GM18517 (cell line): ENCODE measurements at regions not wholly inside any gene's neighbourhood (a gene's known extent, or its start where the extent isn't known, plus 50 kb on each side); places are given as distances from the start of the nearest gene placed in this dataset.
"Not testable (repeated sequence)": the region's sequence is repeated elsewhere in the genome, so short reads cannot be mapped to it uniquely, and the experiment has no call there.

Experiments
- ATAC-seq: cut with Tn5 transposase; IDR thresholded peaks from one replicate; pipeline ENCODE4 v1.9.1; 2021; ENCODE audit warnings: mild to moderate bottlenecking, moderate library complexity; ENCODE audit not compliant: unreplicated experiment

DNA sequence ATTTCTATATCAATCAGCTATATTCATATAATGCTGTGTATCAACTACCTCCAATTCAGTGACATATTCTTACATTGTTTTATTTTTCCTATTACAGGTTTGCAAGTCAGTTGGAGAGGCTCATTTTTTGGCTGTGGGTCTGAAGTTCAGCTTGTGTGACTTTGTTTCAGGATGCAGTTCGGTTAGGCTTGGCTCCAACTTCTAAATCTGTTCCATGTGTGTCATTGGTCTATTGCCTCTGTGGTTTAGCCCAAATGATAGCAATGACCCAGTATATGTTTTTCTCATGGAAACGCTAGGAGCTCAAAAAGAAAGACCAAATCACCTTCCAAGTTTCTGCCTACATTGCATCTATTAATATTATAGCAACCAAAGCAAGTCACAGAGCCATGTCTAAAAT, 848.6 kb upstream of the LRFN5 start:
- ATAC-seq, result no peak

DNA sequence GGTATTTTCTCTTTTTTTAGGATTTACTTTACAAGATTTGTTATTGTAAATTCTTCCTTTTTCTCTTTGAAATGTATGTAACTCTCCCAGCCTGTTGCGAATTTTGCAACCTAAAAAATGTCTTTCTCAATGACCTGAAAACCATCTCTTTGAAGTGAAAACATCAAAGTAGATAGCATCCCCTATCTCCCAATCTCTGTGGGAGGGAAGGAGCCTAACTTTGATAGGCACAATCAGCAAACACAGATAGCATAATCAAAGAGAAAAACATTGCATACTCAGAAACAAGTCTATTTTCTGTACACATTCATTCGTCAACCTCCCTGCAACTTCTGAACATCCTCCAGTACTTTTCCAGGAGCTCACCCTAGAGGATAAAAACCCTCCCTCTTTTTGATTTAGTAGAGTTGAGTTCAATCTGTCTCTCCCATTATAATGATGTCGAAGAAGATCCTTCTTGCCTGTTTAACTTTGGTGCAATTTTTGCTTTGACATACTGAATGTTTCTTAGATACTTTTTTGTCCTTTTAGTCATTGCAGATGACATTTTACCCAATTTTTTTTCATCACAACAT, 849.2 kb upstream of the LRFN5 start:
- no peak for ATAC-seq

DNA sequence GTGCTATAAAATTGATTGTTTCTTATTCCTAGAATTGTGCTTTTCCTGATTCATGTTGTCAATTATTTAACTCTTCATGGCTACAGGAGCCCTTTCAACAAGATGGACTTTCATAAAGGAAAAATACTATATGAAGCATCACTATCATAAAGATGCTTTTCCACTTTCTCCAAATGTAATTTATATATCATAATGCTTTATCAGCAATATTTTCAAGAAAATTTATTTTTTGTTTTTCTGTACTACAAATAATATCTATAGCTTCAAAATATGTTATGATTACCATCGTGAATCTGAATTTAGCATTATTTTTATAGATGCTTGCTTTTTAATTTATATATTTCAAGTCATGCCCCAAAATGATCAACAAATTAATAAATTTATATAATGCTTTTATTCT, 873.5 kb upstream of the LRFN5 start:
- ATAC-seq, result no peak

DNA sequence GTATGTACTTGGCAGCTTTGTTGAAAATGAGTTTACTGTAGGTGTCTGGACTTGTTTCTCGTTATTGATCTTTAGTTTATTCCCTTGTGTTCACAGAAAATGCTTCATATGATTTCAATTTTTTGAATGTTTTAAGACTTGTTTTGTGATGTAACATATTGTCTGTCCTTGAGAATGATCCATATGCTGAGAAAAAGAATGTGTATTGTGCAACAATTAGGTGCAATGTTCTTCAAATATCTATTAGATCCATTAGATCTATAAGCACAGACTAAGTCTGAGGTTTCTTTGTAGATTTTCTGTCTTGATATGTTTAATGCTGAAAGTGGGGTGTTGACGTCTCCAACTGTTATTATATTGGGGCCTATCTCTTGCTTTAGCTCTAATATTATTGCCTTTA, 879.6 kb upstream of the LRFN5 start:
- no peak for ATAC-seq

DNA sequence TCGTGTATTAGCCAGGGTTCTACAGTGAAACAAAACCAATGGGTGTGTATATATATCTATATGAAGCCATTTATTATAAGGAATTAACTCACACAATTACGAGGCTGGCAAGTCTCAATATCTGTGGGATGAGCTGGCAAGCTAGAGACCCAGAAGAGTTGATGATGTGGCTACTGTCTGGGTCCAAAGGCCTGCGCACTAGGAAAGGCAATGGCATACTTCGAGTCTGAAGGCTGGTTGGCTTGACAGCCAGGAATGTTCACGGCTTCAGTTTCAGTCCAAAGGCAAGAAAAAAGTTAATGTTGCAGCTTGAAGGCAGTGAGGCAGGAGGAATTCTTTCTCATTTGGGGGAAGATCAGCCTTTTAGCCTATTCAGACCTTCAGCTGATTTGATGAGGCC, 893.3 kb upstream of the LRFN5 start:
- no peak for ATAC-seq

DNA sequence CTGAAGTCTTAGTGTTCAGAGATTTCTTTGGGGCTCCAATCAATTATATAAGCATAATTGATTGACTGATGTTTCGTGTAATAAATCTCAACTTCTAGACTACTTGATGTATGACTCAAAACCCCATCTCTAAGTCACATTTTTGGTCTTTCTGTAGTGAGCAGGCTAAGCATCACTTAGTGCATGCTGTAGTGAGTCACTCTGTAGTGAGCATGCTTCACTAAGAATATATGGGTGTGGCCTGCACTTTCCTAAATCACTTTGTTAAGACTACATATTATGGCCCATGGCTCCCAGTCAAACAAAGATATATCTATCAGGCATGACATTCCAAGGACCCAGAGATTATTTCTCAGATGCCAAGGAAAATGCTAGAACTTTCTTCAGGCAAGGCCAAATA, 909.4 kb upstream of the LRFN5 start:
- no peak for ATAC-seq

DNA sequence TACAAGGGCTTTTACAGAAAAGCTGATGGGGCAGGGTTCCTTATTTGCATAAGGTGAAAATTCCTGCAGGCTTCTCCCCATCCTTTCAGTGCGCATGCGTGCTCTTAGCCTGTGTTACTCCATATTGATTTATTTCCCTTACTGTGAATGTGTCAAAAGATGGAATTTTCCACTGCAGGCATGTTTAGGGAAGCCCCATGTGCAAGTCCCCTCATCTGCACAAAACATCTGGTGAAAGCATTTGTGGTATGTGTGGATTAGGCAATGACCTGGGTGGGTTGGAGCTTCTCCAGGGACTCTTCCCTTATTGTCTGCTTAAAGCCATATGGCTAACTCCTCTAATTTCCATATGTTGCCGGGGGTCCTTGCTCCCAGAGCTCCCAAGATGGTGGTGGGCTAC, 912.7 kb upstream of the LRFN5 start:
- ATAC-seq, result no peak

DNA sequence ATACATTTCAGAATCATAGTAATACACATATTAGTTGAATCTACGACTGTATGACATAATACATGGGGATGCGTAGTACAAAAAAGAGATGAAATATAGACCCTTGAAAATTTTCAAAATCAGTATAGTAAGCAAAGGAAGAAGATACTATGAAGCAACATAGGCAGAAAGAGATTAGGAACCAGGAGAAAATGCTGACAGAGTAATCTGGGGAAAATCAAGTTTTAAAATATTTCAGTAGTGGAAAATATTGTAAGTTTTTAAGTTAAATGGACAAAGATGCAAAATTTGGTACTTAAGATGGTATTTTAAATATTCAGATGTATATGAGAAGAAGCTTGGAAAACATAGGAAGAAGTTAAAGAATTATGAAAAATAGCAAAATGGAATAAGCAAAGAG, 915.6 kb upstream of the LRFN5 start:
- ATAC-seq, result no peak

DNA sequence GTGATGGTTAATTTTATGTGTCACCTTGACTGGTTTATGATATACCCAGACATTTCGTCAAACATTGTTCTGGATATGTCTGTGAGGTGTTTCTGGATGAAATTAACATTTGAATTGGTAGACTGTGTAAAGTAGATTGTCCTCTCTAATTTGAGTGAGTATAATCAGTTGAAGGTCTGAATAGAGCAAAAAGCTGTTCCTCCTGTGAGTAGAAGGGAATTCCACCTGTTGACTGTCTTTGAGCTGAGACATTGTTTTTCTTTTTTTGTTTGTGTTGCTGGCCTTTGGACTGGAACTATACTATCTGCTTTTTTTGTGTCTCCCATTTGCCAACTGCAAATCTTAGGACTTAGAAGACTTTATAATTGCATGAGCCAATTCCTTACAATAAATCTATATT, 920.9 kb upstream of the LRFN5 start:
- no peak for ATAC-seq

DNA sequence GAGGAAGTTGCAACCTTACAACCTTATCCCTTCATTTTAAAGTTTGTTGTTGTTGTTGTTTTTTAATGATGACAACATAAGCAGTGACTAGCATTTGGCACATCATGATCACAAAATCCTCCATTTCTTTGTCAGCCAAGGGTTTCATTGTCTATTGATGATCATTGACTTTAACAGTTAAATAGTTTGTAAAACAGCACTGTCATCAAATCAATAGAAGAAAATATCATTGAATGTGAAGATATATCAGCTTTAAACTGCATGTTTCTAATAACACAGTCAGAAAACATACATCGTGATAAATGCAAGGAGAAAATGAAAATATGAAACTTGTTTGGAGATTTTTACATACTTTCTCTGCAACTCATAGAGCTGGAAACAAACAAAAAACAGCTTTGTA, 922.3 kb upstream of the LRFN5 start:
- ATAC-seq, result no peak

DNA sequence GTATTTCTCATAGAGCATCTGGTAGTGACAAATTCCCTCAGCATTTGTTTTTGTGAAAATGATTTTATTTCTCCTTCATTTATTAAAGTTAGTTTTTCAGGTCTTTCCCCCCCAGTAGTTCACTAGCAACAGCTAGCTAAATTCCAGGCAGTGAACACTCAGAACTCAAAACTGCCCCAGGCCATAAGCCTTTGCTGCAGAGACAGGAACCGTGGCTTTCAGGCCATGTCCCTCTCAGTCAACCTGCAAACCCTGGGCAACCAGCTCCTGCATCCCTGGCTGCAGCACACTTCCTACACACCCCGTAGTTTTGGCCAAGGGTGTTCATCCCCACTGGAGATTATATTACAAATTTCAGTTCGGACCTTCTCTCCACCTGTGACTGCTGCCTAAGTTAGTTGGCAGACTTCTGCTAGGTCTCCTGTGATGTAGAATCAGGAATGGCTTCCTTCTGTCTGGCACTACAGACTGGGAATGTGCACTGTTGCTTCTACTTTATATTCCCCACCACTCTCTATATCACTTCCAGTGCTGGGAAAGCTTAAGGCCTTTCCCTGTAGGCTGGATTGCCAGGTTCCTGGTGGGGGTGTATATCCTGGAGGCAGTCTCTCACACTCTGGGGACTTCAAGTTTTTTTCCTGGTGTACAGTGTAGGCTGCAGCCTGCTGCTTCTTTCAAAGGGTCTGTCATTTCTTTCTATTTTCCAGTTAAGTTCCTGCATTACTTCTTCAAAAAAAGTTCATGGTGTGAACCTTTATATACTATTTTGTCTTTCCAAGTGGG, 924.4 kb upstream of the LRFN5 start:
- ATAC-seq, result no peak

DNA sequence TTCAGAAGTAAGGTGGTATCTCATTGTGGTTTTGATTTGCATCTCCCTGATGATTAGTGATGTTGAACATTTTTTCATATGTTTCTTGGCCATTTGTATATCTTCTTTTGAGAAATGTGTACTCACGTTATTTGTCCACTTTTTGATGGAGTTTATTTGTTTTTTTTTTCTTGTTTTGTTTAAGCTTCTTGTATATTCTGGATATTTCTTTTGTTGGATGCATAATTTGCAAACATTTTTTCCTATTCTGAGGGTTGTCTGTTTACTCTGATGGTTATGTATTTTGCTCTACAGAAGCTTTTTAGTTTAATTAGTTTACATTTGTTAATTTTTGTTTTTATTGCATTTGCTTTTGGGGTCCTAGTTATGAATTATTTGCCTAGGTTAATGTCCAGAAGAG, 927.4 kb upstream of the LRFN5 start:
- ATAC-seq, result no peak

DNA sequence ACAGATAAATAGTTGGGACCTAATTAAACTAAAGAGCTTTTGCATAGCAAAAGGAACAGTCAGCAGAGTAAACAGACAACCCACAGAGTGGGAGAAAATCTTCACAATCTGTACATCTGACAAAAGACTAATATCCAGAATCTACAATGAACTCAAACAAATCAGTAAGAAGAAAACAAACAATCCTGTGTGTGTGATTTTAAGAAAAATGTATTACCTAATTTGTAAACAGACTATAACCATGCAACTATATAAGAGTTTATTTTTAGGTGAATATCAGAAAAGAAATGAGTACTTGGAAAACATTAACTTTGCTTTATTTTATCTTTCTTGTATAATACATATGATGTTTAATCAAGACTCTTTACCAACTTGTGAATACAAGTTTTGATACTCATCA, 929.5 kb upstream of the LRFN5 start:
- not testable (repeated sequence) for ATAC-seq

DNA sequence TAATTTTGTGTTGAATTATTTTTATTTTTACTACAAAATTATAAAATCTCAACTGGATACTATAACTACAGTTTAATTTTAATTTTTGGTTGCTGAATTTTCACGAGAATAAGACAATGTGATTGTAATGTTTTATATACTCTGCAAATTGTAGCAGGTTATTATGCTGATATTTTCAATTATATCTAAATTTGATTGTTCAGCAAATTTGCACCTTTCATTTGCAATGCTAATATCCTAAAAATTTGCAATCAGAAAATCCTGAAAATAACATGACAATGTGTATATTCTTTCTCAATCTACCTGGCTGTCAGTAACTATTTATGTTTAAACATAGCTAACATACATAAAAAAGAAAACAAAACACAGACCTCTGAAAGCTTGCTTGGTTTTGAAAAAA, 932.2 kb upstream of the LRFN5 start:
- no peak for ATAC-seq

DNA sequence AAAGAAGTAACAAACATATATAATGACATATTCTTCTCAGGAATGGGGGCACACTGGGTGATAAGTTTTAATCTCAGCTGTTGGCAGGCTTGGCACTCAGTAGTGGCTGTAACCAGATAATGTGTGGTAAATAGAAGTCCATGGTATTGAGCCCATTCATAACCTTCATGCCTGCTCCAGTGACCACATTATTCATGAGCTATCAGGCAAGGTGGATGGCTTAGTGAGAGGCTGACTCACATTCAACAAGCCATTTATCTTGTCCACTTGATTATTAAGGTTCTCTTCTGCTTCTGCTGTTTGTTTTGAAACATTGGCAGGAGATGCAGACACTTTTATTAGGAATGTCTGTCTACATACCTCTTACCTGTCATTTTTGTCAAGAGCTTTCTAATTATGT, 950.4 kb upstream of the LRFN5 start:
- no peak for ATAC-seq

DNA sequence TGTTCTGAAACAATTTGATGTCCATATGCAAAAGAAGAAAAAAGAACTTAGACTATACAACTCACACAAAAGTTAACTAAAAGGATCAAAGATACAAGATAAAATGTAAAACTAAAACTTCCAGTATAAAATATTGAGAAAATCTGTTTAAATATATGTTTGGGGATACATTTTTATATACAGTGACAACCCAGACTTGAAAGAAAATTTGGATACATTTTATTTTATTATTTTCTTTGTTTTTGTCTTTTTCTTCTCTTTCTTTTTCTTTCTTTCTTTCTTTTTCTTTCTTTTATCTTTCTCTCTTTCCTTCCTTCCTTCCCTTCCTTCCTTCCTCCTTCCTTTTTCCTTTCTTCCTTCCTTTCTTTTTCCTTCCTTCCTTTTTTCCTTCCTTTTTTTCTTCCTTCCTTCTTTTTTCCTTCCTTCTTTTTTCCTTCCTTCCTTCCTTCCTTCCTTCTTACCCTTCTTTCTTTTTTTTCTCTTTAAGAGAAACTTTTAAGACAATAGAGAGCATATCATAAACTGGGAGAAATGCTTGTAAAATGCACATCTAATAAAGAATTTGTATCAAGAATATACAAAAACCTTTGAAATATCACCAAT, 954.5 kb upstream of the LRFN5 start:
- no peak for ATAC-seq

DNA sequence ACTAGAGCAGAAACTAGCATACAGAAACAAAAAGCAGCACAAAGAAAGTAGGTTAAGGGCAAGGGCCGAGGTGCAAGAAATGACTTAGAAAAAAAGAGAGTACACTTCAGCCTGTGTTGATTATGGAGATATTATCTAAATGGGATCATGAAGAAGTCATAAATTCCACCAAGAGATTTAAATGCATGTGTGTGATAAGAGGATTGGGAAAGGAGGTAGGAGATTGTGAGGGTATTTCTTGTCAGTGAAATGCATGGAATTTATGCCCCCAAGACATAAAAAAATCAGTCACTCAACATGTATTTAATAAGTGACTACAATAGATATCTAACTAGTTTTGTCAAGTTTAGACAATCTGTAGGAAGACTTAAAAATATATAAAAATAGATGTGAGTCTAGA, 976.2 kb upstream of the LRFN5 start:
- ATAC-seq, result no peak

DNA sequence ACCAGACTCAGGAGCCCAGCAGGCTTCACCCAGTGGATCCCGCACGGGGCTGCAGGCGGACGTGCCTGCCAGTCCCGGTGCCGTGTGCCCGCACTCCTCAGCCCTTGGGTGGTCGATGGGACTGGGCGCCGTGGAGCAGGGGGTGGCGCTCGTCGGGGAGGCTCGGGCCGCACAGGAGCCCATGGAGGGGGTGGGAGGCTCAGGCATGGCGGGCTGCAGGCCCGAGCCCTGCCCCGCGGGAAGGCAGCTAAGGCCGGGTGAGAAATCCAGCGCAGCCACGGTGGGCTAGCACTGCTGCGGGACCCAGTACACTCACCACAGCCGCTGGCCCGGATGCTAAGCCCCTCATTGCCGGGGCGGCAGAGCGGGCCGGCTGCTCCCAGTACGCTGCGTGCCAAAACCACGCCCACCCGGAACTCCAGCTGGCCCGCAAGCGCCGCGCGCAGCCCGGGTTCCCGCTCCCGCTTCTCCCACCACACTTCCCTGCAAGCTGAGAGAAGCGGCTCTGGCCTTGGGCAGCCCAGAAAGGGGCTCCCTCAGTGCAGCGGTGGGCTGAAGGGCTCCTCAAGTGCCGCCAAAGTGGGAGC, 977.0 kb upstream of the LRFN5 start:
- not testable (repeated sequence) for ATAC-seq

DNA sequence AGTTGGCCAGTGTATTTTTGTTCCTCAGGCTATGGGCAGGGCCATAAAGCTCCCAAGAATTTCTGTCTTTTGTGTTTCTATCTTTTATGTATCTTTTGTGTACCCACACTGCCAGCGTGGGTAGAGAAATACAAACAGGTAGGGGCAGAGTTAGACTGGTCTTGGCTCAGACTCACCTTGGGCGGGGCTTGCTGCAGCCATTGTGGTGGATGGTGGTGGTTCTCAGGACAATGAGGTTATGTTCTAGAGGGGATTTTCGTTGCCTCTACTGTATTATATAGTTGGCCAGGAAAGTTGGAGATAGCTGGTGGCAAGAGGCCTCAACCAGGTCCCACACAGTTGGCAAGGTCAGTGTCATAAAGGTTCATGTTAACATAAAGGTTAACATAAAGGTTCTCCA, 977.5 kb upstream of the LRFN5 start:
- no peak for ATAC-seq

DNA sequence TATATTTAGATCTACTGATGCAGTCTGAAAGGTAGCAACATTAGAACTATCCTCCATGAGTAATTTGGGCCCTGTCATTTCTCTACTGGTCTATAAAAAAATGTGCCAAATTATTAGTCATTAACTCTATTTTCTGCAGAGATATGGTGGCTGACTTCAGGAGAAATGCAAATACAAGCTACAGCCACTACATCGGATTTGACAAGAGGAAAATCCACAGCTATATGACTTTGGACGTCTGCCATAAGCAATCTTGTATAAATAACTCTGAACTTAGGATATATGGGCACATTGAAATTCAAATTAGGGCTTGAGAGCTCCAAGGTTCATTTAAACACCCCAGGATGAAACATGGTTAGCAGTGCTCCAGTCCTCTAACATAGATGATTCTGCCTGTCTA, 983.0 kb upstream of the LRFN5 start:
- ATAC-seq, result no peak

DNA sequence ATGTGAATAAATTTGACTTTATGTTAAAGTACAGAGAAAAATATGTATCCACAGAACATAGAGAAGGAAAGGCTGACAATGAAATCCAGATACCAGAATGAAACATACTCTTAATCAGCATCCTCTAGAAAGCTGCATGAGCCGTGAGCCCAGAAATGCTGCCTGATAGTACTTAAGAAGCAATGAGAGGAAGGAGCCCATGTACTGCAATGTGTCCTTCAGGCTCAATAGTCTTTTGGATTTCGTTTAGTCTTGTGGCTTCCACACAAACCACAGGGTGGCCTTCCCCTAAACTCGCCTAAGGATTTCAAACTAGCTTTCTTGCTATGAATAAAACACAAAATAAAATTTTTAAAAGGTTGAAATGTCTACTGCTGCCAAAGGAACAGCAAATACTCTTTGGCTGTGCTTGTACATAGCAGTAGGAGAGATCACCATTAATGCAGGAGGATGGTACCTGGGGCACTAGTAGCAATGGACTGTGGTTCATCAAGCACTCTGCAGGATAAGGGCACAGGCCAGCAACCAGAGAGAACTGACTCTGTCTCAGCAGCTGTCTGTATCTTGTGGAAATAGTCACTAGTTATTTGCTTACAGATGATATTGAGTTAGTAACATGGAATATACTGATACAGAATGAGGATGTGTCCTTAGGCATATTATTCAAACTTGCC, 988.3 kb upstream of the LRFN5 start:
- ATAC-seq, result no peak

DNA sequence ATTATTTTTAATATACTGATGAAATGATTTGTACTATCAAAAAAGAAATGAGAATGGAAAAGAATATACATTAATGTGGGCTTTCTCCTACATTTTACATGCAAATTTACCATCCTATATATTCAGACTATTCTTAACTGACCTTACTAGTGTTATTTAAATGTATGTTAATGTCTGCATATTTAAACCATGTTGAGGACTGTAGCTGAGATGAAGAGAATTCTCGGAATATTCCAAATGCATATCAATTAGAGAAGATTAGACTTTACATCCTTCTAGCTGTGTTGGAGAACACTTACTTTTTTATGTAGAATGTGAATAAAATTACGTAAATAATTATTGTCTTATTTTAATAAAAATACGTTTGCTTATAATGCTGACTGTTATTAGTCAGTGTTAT, 990.1 kb upstream of the LRFN5 start:
- no peak for ATAC-seq
